Lower leg skin (tissue), 3 donors: ENCODE measurements at regions not wholly inside any gene's neighbourhood (a gene's known extent, or its start where the extent isn't known, plus 50 kb on each side); places are given as distances from the start of the nearest gene placed in this dataset.

Source experiments
- POLR2A ChIP-seq, 2 donors: fragments of 450-650 bp; IDR thresholded peaks; one replicate each; pipeline ENCODE4 v1.6.1; 2016 to 2017; ENCODE audit warnings: antibody characterized with exemption in 2 of 2, mild to moderate bottlenecking in 1 of 2, moderate library complexity in 1 of 2
- TF ChIP-seq, protein P1 (sequence below), 3 donors: fragments of 450-650 bp; IDR thresholded peaks; one replicate each; pipeline ENCODE4 v1.5.1; 2016; ENCODE audit warnings: antibody characterized with exemption in 3 of 3, mild to moderate bottlenecking in 3 of 3, moderate library complexity in 2 of 3

GRCh38 chr2:6618201-6618600 is 247.5 kb downstream of the CMPK2 start:
- TF ChIP-seq, protein P1, sequence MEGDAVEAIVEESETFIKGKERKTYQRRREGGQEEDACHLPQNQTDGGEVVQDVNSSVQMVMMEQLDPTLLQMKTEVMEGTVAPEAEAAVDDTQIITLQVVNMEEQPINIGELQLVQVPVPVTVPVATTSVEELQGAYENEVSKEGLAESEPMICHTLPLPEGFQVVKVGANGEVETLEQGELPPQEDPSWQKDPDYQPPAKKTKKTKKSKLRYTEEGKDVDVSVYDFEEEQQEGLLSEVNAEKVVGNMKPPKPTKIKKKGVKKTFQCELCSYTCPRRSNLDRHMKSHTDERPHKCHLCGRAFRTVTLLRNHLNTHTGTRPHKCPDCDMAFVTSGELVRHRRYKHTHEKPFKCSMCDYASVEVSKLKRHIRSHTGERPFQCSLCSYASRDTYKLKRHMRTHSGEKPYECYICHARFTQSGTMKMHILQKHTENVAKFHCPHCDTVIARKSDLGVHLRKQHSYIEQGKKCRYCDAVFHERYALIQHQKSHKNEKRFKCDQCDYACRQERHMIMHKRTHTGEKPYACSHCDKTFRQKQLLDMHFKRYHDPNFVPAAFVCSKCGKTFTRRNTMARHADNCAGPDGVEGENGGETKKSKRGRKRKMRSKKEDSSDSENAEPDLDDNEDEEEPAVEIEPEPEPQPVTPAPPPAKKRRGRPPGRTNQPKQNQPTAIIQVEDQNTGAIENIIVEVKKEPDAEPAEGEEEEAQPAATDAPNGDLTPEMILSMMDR (IDR thresholded peaks at IDR 0.05) = no peak
- TF ChIP-seq POLR2A (IDR thresholded peaks at IDR 0.05) = no peak
